ENCODE measurements at regions not wholly inside any gene's neighbourhood (a gene's known extent, or its start where the extent isn't known, plus 50 kb on each side); places are given as distances from the start of the nearest gene placed in this dataset.

- H3K27me3 ChIP-seq: peaks cover 0 to 5% (median 0%) of the 10 kb centered on the region in 4 donors
- 75% methylated on average over 9 of the region's 9 CpGs for WGBS
- intact Hi-C loops (cut with DNase I): no loop called here
- H3K36me3 ChIP-seq: no peaks in the 10 kb centered on the region
- no peaks in the 10 kb centered on the region for H3K4me1 ChIP-seq
- TF ChIP-seq POLR2A (IDR thresholded peaks at IDR 0.05; ENCODE audit: low read depth): no peak
- TF ChIP-seq, protein P1, sequence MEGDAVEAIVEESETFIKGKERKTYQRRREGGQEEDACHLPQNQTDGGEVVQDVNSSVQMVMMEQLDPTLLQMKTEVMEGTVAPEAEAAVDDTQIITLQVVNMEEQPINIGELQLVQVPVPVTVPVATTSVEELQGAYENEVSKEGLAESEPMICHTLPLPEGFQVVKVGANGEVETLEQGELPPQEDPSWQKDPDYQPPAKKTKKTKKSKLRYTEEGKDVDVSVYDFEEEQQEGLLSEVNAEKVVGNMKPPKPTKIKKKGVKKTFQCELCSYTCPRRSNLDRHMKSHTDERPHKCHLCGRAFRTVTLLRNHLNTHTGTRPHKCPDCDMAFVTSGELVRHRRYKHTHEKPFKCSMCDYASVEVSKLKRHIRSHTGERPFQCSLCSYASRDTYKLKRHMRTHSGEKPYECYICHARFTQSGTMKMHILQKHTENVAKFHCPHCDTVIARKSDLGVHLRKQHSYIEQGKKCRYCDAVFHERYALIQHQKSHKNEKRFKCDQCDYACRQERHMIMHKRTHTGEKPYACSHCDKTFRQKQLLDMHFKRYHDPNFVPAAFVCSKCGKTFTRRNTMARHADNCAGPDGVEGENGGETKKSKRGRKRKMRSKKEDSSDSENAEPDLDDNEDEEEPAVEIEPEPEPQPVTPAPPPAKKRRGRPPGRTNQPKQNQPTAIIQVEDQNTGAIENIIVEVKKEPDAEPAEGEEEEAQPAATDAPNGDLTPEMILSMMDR (IDR thresholded peaks at IDR 0.05): no peak
- no peak for TF ChIP-seq EP300 (IDR thresholded peaks at IDR 0.05)
- no peak for TF ChIP-seq POLR2AphosphoS5 (IDR thresholded peaks at IDR 0.05)
- no peak for DNase-seq (ENCODE audit: extremely low spot score)
- H3K9me3 ChIP-seq: peaks cover 0 to 29% (median 21%) of the 10 kb centered on the region in 4 donors
- H3K27ac ChIP-seq (replicated peaks in 1 of 4): no peak overlapping the region
- no peak overlapping the region for H3K4me3 ChIP-seq
Observed at GRCh38 chrX:720825-721224, 90.2 kb downstream of the SHOX start.

GRCh38 chrX:720250-720649, 89.7 kb downstream of the SHOX start:
- H3K4me3 ChIP-seq: no peak overlapping the region
- WGBS: 53% methylated on average over 5 of the region's 5 CpGs
- no peak overlapping the region for H3K27ac ChIP-seq (replicated peaks in 1 of 4)
- no peak for DNase-seq (ENCODE audit: extremely low spot score)
- no peaks in the 10 kb centered on the region for H3K36me3 ChIP-seq
- H3K27me3 ChIP-seq: peaks cover 0 to 7% (median 0%) of the 10 kb centered on the region in 4 donors
- intact Hi-C loops (cut with DNase I): no loop called here
- H3K4me1 ChIP-seq: no peaks in the 10 kb centered on the region
- TF ChIP-seq POLR2AphosphoS5 (IDR thresholded peaks at IDR 0.05) (no peak), EP300 (IDR thresholded peaks at IDR 0.05) (no peak), POLR2A (IDR thresholded peaks at IDR 0.05; ENCODE audit: low read depth) (no peak)
- TF ChIP-seq, protein P1 (IDR thresholded peaks at IDR 0.05): no peak
- peaks cover 0 to 29% (median 21%) of the 10 kb centered on the region in 4 donors for H3K9me3 ChIP-seq

GRCh38 chrX:716136-716535, 85.5 kb downstream of the SHOX start:
- no peak for DNase-seq (ENCODE audit: extremely low spot score)
- TF ChIP-seq POLR2A (IDR thresholded peaks at IDR 0.05; ENCODE audit: low read depth) (no peak), POLR2AphosphoS5 (IDR thresholded peaks at IDR 0.05) (no peak), EP300 (IDR thresholded peaks at IDR 0.05) (no peak)
- TF ChIP-seq, protein P1 (IDR thresholded peaks at IDR 0.05): no peak
- no peak overlapping the region for H3K4me3 ChIP-seq
- peaks cover 0 to 23% (median 0%) of the 10 kb centered on the region in 4 donors for H3K27me3 ChIP-seq
- peaks cover 0 to 34% (median 19%) of the 10 kb centered on the region in 4 donors for H3K9me3 ChIP-seq
- H3K4me1 ChIP-seq: no peaks in the 10 kb centered on the region
- intact Hi-C loops (cut with DNase I): no loop called here
- H3K36me3 ChIP-seq: no peaks in the 10 kb centered on the region
- WGBS: 41% methylated on average over 3 of the region's 3 CpGs
- no peak overlapping the region for H3K27ac ChIP-seq (replicated peaks in 1 of 4)

DNA sequence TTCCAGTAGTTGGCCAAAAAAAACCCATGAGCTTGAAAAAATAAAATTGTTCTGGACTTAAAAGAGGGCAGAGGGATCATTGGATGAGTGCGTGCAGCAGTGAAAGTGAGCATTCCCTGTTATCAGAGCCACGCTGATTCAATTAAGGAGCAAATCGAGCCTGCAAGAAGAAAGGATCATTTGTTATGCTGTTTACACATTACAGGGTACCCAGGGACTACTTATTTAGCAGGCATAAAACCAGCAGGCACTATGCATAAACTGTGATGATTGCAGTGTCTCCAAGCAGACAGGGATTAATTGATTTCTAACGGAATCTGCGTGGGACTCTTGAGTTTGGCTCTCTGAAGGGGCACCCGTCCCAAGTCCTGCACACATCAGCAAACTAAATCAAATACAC, 83.5 kb downstream of the SHOX start:
- Histone ChIP-seq H3K27ac (replicated peaks in 1 of 4) (no peak overlapping the region), H3K9me3 (peaks cover 0 to 37% (median 19%) of the 10 kb centered on the region in 4 donors), H3K4me3 (no peak overlapping the region), H3K27me3 (peaks cover 0 to 23% (median 0%) of the 10 kb centered on the region in 4 donors), H3K36me3 (no peaks in the 10 kb centered on the region), H3K4me1 (no peaks in the 10 kb centered on the region)
- DNase-seq (ENCODE audit: extremely low spot score): no peak
- 40% methylated on average over 6 of the region's 6 CpGs for WGBS
- intact Hi-C loops (cut with DNase I): no loop called here
- no peak for TF ChIP-seq POLR2A (IDR thresholded peaks at IDR 0.05; ENCODE audit: low read depth)
- TF ChIP-seq, protein P1 (IDR thresholded peaks at IDR 0.05): no peak

Data from esophagus muscularis mucosa (tissue), 4 donors.